GM19240 (cell line): ENCODE measurements at regions not wholly inside any gene's neighbourhood (a gene's known extent, or its start where the extent isn't known, plus 50 kb on each side); places are given as distances from the start of the nearest gene placed in this dataset.

Experiments
- DNase-seq: peaks from one replicate; pipeline ENCODE4 v3.0.0; 2011; ENCODE audit warnings: low spot score; ENCODE audit not compliant: insufficient read length

DNA sequence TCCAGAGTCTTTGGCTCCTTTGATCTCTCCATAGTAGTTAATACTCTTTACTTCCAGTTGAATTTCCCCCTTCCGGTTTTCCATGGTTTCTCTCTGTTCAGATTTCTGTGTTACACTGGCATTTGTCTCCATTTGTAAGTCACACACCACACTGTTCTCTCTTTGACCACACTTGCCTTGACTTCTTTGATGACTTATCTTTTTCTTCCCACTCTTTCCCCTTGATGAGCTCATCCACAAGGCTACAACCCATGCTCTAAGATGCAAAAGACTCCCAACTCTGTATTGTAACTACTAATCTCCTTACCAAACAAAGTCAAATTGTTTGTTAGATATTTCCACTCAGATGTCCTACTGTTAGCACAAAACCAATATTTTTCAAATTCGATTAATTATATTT is 242.7 kb upstream of the E2F7 start:
- DNase-seq = no peak

DNA sequence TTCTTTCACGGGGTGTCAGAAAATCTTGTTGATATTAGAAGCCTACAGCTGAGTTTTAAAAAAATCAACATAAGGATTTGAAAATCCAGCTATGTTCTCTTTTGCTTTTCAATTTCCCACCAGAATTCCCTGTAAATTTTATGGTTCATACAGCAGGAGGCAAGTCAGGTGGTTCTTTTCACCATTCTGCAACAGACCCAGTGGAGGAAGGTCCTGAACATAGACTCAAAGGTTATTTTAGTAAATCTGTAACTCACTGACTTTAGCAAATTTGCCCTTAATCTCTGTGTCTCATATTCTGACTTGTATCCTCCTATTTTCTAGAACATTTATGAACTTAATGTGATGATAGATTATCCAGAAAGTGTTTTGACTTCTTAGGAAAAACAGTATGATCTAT is 235.4 kb upstream of the E2F7 start:
- DNase-seq = no peak

DNA sequence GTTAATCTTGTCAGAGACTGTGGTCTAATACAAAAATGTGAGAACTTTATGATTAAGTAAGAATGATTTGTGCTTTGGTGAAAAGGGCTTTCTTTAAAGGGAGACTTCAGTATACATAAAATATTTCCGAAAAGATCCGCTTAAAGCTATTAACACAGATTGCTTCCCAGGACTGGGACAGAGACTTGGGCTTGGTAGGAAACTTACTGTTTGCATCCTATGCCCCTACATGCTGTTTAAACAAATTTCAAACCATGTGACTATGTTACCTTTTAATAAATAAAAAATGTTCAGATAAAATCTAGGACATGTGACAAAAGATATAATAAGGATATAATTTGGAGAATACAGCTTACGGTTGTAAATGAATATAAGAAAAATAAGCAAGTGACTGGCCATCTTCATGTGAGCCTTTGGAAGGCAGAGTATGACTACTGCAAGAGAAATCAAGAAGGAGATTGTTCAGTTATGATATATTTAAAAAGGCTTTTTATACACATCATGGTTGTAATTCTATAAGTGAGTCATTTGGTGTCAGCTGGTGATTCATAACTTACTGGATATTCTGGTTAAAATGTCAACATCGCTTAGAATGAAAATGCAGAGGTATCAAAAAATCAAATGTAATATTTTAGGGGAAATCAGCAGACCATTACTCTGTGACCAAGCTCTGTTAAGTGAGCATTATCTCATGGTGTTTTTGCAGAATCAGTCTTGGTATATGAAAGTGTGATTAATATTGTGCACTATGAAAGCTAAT is 234.7 kb upstream of the E2F7 start:
- no peak for DNase-seq

DNA sequence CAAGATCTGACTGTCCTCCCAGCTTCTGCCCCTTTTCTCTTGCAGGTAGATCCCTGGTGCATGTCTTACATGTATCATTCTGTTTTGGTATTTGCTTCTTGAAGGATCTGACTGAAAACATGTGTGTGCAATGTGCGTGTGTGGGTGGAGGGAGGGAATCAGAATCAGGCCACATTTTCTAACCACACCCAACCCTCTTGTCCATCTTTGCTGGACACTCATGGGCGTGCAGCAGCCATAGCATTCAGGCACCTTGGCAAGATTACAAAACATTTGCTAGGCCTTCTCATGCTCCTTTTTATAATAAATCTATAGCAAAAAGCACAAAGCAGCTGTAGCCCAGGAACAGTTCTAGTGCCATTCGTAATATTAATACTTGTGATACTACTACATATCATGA is 233.6 kb upstream of the E2F7 start:
- no peak for DNase-seq

DNA sequence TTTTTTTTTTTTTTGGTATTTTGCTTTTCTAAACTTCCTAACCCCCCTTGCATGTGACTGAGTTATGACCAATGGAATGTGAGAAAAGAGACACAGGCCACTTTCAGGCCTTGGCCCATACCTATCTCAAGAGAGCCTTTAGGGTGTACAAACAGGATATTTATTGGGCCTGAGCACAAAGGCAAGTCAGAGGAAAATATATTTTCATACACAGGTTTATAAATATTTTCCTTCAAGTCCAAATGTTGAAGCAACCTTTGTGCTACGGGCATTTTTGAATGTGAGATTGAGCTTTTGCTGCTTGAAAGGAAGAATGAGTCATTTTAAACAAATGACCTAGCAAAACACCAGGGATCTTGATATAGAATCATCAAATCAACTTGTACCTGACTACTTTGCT is 228.6 kb upstream of the E2F7 start:
- DNase-seq = no peak

DNA sequence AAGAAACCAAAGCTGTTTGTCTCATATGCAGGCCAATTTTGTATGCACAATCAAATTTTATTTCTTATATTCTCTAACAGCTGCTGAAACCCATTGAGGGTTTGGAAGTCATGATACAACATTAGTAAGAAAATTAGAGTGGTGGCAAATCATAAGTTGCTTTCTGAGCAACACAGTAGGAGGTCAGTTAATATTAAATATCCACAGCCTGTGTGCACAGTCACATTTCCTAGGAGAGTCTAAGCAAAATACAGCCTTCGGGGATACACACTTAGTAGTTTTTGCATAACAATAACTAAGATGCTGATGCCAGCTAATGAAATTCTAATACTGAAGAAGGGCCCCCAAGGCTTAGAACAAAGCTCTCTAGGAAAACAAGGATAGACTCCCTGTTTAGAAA is 209.6 kb upstream of the E2F7 start:
- no peak for DNase-seq

DNA sequence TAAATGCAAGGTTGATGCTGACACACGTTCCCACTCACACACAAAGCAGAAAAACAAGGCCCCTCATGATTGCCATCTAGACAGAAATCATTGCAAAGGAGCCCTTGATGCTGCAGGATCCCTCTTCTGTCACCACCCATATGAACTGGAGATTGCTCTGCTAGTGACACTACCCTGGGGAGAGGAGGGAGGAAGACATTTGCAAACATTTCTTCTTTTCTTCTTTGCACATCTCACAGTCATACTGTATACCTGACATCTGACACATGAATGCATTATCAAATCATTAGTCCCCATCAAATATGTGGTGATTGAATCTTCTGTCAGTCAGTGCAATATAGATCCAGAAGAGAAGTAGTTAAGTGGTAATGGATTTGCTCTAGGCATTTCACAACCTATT is 208.5 kb upstream of the E2F7 start:
- no peak for DNase-seq

DNA sequence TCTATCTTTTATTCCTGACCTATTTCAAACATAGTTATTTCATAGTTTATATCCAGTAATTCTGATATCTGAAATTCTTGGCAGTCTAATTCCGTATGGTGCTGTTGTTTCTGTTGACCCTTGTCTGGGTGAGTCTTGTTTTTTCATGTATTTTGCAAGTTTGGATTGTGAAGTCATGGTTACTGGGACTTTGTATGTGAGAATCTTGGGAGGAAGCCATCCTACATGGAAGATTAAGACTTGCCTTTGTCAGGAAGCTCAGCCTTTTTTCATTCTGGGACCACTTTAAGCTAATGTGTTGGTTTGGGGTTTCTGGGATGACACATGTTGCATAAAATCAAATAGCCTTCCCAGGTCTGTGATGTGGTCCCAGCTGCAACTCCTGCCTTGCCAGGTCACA is 191.6 kb upstream of the E2F7 start:
- DNase-seq = no peak

DNA sequence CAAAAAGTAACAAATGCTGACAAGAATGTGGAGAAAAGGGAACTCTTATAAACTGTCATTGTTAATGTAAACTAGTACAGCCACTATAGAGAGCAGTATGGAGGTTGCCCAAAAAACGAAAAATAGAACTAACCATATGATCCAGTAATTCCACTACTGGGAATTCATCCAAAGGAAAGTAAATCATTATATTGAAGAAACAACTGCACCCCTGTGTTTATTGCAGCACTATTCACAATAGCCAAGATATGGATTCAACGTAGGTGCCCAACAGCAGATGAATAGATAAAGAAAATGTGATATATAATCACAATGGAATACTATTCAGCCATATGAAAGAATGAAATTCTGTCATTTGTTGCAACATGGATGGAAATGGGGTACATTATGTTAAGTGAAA is 188.0 kb upstream of the E2F7 start:
- DNase-seq = no peak

DNA sequence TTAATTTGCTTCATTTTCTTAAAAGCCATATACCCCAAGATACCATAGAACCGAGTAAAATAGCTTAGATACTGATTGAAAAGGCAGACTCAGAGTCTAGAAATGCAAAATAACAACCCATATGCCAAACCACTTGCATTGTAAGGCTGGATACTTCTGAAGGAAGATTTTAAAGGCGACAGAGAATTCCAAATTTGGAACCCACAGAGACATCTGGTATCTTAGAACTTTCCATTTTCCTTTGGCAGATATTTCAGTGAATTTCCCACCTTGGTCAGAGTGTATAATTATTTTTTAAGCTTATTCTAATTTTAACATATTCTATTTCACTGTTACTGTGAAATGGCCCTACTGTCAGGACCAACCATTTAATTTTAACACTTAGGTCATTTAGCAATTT is 186.4 kb upstream of the E2F7 start:
- DNase-seq = no peak

DNA sequence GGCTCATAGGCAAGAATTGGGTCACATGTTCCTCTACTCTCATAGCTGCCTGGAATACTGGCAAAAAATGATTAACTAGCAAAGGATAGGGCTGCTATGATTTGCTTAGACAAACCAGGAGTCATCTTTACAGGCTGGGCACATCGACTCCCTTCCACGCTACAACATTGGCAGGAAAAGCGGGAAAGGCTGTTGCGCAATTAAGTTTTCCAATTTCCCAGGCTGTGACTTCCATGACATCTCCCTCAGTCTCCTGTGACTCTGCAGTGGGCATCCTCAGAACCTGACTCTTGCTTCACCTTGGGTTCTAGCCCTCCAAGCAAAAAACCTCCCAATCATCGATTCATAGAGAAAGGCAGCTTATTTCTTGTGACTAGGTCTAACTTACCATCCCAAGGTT is 184.5 kb upstream of the E2F7 start:
- no peak for DNase-seq

DNA sequence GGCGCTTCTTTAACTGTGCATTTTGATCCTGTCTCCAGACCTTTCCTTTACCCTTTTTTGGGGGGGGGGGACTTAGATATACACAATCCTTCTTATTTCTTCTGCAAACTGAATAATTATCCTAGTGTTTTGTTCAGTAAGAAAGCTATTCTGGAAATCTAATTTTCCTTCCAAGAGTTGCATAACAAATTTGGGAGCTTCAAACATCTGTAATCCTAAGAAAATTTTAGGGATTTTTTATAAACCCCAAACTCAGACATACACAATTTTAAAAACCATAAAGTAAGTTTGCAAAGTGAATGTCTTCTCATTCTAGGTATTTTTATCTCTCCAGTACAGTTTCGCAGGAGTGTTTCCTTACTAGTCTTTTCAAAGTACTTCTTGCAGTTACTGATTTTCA is 182.7 kb upstream of the E2F7 start:
- no peak for DNase-seq

DNA sequence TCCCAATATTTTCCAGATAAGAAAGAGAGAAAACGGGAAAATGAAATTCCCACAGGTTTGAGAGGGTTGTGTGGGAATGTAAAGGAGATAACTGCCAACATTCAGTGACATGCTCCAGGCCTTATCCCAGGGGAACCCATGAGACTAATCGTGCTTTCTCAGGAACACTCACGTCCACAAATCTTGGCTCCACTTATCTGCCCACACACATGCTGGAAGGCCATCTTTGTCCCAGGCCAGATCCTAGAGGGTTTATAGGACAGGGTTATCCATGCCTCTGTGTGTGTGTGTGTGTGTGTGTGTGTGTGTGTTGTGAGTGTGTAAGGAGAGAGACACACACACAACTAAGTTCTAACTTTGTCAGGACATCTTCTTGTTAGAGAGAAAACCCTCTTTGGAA is 182.2 kb upstream of the E2F7 start:
- DNase-seq = no peak

DNA sequence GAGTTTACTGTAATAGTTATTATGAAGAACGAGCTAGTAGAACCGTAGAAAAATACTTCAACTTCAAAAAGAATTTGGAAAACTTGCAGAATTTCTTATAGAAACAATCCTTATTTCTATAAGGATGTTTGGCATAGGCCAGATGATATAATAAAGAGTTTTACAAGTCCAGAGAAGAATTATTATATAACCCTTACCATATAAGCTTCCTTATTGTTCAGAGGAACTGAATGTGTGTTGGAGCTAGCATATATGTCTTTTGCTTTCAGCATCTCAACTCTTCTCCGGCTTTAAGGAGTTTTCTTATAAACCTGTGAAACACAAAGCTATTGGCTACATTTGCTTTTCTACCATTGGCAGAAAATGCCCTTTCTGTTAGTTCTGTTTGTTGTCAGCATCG is 178.0 kb upstream of the E2F7 start:
- no peak for DNase-seq

DNA sequence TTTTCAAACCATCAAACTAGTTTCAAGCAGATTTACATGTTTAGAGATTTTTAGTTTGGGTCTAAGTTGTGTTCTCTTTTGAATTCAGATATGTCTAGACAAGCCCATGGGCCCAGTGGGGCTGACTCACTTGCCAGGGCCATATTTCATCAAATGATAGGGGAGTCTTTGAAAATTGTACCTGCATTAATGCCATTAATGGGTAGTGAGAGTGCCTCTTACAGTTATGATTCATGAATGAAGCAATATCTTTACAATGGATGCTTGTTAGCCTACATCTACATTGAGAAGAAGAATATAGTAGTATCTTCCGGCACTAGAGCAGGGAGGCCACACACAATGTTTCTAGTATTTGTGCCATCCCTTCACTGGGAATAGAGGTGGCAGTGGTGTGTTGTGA is 174.2 kb upstream of the E2F7 start:
- DNase-seq = no peak

DNA sequence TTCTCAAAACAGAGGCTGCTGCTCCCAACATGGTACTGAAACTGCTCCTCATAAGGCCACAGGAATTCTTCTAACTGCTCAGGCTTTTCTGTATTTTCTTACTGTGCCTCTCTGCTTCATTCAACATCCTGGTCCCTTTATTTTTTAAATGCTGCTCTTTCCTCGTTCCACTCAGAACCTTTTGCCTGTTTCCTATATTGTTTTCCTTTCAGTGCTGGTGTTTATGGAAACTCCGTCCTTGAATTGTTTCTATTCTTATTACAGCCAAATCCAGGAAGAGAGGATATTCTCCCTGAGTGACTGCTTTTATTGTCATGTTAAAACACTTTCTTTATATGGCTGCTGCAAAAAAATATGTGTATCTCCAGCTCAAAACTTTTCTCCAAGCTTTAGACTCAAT is 173.0 kb upstream of the E2F7 start:
- no peak for DNase-seq

DNA sequence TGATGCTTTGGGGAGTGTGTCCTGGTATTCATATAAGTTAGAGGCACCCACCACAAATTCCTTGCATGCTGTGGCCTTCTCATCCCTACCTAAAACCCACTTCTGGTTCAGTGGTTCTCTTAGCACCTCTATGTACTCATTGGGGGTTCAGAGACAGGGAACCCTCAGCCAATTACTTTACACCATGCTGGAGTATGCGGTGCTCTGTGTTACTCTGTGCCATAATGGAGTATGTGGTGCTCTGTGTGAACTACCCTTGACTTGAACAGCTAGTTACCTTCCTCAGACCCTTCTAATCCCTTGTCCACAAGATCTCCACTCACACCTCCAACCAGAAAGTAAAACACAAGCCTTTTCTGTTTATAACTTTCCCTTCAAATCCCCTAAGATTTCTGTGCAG is 172.5 kb upstream of the E2F7 start:
- DNase-seq = no peak

DNA sequence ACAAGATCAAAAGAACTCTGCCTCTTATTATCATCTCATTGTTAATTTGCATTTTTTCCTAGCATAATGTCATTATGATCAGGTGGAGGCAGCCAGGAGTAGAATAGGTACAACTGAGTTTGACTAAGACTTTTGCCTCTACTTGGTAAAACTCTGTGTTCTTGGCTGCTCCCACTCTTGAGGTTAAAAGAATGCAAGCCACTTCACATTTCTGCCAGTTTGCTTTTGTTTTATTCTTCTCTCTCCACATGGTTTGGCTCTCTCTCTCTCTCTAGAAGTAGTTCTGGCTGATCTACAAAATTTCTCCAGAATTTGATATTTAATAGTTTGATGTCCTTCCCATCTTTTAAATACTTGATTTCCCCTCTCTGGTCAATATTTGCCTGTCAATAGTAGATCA is 170.7 kb upstream of the E2F7 start:
- DNase-seq = no peak

DNA sequence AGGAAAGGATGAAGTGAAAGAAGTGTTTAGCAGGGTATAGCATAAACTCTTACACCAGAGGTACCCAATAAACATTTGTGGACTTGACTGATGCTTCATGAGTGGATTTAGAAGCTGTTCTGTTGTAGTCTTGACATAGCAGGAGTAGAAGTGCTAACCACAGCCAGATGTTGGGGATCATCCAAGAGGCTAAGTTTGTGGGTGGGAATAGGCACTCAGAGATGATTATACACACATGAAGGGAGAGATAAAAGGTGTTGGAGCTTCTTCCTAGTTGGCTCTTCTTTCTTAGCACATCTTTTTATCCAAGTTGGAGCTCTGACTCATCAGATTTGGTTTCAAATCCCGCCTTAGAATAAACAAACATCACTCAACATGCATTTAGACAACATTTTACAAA is 166.7 kb upstream of the E2F7 start:
- DNase-seq = no peak

DNA sequence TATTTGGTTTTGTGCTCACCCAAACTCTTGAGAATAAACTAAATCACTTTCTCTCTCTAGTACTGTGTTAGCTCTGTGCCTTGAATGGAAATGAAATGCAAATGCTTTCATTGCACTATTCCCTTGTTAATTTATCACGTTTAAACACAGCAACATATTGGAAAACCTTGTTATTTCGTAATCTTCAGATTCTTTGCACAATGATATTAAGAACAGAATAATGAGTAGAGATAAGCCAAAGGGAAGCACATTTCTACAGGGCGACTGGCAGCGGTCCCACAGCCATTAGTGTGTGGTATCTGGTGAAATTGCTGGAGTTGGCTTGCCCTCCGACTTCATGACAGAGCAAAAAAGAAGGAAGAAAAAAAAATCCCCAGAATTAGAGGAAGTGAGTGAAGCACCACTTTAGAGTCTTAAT is 166.1 kb upstream of the E2F7 start:
- no peak for DNase-seq

DNA sequence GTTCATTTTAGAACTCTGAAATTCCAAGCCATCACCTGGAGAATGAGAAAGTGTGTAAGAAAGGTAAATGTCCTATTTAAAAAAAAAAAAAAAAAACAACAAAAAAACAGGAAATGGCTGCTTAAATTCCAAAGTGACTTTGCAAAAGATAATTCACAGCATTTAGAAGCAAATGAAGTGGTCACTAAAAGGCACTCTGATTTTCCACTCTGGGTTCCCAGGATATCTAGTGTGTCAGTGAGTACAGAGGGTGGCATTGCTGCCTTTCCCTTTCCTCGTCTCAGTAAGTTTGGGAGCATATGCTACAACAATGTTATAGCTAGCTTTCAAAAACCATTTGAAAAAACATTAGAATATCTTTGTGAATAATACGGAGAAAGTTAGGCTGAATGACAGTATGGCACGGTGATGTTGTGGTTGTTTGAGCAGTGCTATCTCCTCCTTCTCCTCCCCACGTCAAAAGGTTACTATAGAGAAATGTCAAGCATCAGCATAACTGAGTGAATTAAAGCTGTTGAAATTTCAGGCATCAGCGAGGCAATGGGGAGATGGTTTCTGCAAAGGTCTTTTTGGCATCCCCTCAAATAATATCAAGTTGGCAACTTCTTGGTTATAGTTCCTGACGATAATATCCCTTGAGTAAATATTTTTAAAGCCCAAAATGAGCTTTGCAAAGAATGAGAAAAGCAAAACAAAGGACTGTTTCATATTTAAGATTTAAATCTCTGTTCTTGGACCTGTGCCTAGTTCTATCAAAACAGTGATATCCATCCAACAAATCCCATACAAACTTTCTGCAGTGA is 164.5 kb upstream of the E2F7 start:
- DNase-seq = no peak

DNA sequence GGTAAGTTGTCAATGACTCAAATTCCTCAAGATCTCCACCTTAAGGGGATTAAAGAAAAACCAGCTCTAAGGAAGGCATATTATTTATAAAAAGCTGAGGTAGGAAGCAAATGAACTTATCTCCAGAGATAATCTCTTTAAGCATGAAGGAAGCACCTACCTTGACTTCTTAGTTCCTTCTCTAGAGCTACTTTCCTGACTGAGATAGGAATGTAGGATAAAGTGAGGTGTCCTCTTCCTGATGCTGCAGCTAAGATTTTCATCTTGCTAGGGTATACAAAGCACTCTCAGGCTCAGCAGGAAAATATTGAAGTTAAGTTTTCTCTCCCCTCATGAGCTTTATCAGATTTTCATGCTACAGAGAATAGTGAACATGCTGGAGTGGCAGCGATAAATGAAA is 163.0 kb upstream of the E2F7 start:
- DNase-seq = no peak

DNA sequence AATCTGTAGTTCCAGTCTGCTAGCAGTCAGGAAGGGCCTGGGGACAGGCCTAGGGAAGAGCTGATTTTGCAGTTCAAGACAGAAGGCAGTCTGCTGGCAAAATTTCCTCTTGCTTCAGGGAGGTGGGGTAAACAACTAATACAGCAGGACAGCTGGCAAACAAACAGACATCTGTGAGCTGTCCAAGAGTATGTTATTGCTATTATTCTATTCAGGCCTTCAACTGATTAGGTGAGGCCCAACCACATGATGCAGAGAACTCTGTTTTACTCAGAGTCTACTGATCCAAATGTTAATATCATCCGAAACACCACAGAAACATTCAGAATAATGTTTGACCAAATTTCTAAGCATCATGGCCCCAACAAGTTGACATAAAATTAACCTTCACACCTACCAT is 161.0 kb upstream of the E2F7 start:
- DNase-seq = no peak
